Testis (tissue), 2 donors: ENCODE measurements at regions not wholly inside any gene's neighbourhood (a gene's known extent, or its start where the extent isn't known, plus 50 kb on each side); places are given as distances from the start of the nearest gene placed in this dataset.

ENCODE experiments used
- POLR2A ChIP-seq: fragments of 450-650 bp; IDR thresholded peaks from one replicate; pipeline ENCODE4 v1.6.1; 2017; ENCODE audit warnings: antibody characterized with exemption, mild to moderate bottlenecking, moderate library complexity
- TF ChIP-seq, protein P1 (sequence below), 3 experiments: fragments of 450-650 bp in 2 of 3; fragments of 200-600 bp in 1 of 3; sonication (generic) in 1 of 3; IDR thresholded peaks; one replicate each; pipeline ENCODE4 v1.5.1; 2016 to 2019; ENCODE audit warnings: antibody characterized with exemption in 3 of 3, mild to moderate bottlenecking in 2 of 3, moderate library complexity in 1 of 3

DNA sequence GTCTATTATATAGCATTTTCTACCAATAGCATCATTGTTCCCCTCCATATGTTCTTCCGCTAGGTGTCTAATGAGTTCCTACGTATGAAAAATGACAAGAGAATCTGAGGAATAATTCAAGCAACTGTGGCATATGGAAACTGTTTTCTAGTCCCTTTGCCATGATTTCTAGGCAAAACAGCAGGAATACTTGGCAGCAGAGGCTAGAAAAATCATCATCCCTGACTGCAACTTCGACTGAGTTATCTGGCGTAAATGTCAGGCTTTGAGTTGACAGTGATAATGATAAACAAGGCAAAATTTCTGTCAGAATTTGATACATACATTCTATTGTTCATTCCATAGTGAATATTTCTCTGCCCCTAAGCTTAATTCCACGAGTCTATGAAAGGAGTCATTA lies 572.8 kb upstream of the USP15 start:
- TF ChIP-seq, protein P1, sequence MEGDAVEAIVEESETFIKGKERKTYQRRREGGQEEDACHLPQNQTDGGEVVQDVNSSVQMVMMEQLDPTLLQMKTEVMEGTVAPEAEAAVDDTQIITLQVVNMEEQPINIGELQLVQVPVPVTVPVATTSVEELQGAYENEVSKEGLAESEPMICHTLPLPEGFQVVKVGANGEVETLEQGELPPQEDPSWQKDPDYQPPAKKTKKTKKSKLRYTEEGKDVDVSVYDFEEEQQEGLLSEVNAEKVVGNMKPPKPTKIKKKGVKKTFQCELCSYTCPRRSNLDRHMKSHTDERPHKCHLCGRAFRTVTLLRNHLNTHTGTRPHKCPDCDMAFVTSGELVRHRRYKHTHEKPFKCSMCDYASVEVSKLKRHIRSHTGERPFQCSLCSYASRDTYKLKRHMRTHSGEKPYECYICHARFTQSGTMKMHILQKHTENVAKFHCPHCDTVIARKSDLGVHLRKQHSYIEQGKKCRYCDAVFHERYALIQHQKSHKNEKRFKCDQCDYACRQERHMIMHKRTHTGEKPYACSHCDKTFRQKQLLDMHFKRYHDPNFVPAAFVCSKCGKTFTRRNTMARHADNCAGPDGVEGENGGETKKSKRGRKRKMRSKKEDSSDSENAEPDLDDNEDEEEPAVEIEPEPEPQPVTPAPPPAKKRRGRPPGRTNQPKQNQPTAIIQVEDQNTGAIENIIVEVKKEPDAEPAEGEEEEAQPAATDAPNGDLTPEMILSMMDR (IDR thresholded peaks at IDR 0.05), result no peak
- no peak for TF ChIP-seq POLR2A
